IPS-15b (cell line): ENCODE measurements at regions not wholly inside any gene's neighbourhood (a gene's known extent, or its start where the extent isn't known, plus 50 kb on each side); places are given as distances from the start of the nearest gene placed in this dataset.

Experiments used
- H3K27me3 ChIP-seq: one replicate; pipeline ENCODE4 v1.6.1; 2013; ENCODE audit warnings: low read length; ENCODE audit not compliant: control insufficient read depth, insufficient read depth
- H3K36me3 ChIP-seq: one replicate; pipeline ENCODE4 v1.6.1; 2013; ENCODE audit warnings: low read length; ENCODE audit not compliant: control insufficient read depth, insufficient read depth
- H3K4me1 ChIP-seq: one replicate; pipeline ENCODE4 v1.6.1; 2013; ENCODE audit warnings: mild to moderate bottlenecking, low read length; ENCODE audit not compliant: control insufficient read depth, insufficient read depth
- H3K4me3 ChIP-seq: one replicate; pipeline ENCODE4 v1.5.1; 2013; ENCODE audit warnings: low read depth, low read length
- H3K9ac ChIP-seq: one replicate; pipeline ENCODE4 v1.6.1; 2013; ENCODE audit warnings: low read depth, mild to moderate bottlenecking, low read length
- H3K9me3 ChIP-seq: one replicate; pipeline ENCODE4 v1.6.1; 2013; ENCODE audit warnings: mild to moderate bottlenecking, low read length; ENCODE audit not compliant: control insufficient read depth, insufficient read depth

GRCh38 chr7:85630904-85631600, 444.2 kb upstream of the SEMA3D start:
- no peaks in the 10 kb centered on the region for H3K27me3 ChIP-seq
- H3K9me3 ChIP-seq = no peaks in the 10 kb centered on the region
- H3K36me3 ChIP-seq = no peaks in the 10 kb centered on the region
- H3K9ac ChIP-seq = no peak overlapping the region
- no peak overlapping the region for H3K4me3 ChIP-seq
- H3K4me1 ChIP-seq = peaks cover 11% of the 10 kb centered on the region

DNA sequence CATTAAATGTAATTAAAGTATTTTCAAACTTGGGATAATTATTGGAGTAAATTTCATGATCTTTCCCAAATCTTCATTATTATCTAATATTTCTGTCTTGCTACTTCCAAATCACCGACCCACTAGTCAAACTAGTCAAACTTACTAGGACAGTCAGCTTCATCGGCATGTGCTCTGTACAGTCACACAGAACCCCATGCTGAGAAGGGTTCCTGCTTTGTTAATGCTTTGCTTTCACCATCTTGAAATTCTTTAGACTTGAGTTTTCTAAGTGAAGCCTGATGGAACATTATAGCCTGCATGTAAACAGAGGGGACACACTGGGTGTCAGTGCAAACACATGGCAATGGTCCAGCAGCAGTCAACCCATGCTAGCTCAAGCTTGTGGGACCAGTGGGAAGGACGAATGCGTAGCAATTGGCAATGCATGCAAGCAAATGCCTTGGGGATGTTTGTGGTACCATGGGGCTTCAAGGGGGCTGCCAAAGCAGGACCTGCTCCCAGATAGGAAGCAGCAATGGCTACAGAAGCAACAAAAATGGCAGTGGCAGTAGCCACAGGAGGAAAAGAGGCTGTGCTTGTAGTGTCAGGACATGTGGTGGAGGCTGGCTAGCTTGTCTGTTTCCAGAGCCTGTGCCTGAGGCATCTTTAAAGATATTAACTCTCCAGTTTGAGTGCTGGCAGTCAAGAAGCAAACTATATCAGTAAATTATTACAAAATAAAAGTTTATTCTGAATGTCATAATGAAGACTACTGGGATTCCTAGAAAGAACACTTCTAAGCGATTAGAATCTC, 441.1 kb upstream of the SEMA3D start:
- H3K9me3 ChIP-seq = no peaks in the 10 kb centered on the region
- no peak overlapping the region for H3K4me3 ChIP-seq
- no peak overlapping the region for H3K9ac ChIP-seq
- no peaks in the 10 kb centered on the region for H3K27me3 ChIP-seq
- peaks cover 11% of the 10 kb centered on the region for H3K4me1 ChIP-seq
- no peaks in the 10 kb centered on the region for H3K36me3 ChIP-seq

DNA sequence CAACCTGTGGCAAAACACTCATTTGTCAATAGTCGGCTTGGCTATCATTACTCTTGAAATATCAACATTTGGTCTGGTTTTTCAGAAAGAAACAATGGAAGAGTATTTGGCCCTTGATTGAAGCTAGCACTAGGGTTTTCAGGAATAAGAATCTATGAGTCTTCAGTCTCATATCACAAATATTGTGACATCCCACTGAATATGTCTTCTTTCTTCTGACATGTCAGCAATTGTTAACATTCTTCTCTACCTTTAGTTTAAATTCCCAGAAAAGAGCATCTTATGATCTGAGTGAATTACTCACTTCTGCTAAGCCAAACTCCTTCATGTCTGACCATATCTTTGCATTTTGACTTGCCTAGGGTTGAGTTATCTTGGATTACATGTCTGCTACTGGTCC, 435.2 kb upstream of the SEMA3D start:
- Histone ChIP-seq H3K4me1 (no peaks in the 10 kb centered on the region), H3K9ac (no peak overlapping the region), H3K36me3 (no peaks in the 10 kb centered on the region)

DNA sequence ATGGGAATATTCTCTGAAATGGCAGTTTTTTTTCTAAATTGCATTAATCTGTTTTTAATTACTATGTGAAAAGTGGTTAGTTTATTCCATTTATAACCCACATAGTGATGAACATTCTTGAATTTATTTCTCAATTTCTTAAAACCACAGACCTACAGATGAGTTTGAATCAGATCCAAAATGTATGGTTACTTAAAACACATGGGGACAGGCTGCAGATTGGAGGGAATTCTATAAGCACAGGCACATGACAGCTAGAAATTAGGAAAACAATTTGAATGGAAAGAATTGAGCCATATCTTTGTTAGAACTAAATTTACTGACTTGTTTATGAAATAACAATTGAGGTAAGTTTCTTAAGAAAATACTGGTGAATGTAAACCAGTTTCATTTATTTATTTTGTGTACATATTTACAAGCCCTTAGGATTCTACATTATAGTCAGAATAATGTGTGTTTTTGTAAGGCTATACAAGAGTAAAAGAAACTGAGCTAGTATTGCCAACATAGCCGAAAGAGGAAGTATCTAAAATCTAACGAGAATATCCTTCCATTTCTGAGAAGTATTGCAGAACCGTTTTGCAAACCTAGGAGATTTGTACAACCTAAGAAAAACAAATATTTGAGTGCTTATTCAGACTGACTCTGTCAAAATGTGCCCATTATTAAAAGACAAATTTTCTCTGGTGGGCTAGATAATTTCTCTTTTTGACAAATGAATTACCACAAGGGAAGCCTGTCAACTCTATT, 434.3 kb upstream of the SEMA3D start:
- Histone ChIP-seq H3K27me3 (no peaks in the 10 kb centered on the region), H3K4me3 (no peak overlapping the region), H3K9ac (no peak overlapping the region), H3K9me3 (no peaks in the 10 kb centered on the region), H3K4me1 (no peaks in the 10 kb centered on the region), H3K36me3 (no peaks in the 10 kb centered on the region)

More for the DNA sequence above, 435.2 kb upstream of the SEMA3D start:
- Histone ChIP-seq H3K4me3 (no peak overlapping the region), H3K9me3 (no peaks in the 10 kb centered on the region), H3K27me3 (no peaks in the 10 kb centered on the region)

DNA sequence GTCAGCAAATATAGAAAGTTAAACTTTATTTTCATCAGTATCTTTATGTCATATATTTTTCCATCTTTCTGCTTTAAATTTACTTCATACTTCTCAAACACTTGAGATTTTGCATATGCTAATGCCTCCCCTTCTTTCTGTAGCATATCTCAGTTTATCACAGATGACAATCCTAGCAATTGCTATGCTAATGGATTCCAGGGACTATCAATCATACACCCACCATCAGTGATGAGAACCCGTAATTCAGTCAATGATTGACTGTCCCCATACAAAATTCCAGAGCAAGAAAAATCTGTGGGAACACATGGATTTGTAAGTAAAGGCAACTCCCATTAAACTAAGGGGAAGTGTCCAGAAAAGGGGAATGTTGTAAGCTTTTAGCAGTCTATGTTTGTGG, 432.4 kb upstream of the SEMA3D start:
- no peaks in the 10 kb centered on the region for H3K4me1 ChIP-seq
- H3K9ac ChIP-seq = no peak overlapping the region
- no peaks in the 10 kb centered on the region for H3K27me3 ChIP-seq
- no peak overlapping the region for H3K4me3 ChIP-seq
- H3K9me3 ChIP-seq = no peaks in the 10 kb centered on the region
- no peaks in the 10 kb centered on the region for H3K36me3 ChIP-seq

- H3K9me3 ChIP-seq = no peaks in the 10 kb centered on the region
- H3K9ac ChIP-seq = no peak overlapping the region
- H3K4me3 ChIP-seq = no peak overlapping the region
- H3K4me1 ChIP-seq = no peaks in the 10 kb centered on the region
- no peaks in the 10 kb centered on the region for H3K36me3 ChIP-seq
- no peaks in the 10 kb centered on the region for H3K27me3 ChIP-seq
These were observed 427.8 kb upstream of the SEMA3D start for GRCh38 chr7:85614684-85615083.

- Histone ChIP-seq H3K4me1 (no peaks in the 10 kb centered on the region), H3K9me3 (no peaks in the 10 kb centered on the region), H3K36me3 (no peaks in the 10 kb centered on the region), H3K9ac (no peak overlapping the region), H3K4me3 (no peak overlapping the region), H3K27me3 (no peaks in the 10 kb centered on the region)
These were observed 425.7 kb upstream of the SEMA3D start for GRCh38 chr7:85612514-85612913.

DNA sequence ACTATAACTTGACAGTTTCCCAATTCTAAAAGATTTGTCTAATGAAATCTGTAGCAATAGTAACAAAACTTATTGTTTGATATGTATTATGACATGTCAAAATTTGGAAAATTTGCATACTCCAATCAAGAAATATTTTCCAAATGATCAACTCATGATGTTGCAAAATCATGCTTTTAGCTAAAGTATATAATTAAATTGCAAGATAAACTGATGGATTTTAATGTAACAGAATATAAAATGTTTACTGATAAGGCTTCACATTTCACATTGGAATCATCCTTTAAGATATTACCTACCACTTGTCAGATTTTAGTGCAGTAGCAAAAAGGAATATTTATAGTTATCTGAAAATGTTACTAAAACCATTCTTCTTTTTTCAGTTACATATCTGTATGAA, 421.9 kb upstream of the SEMA3D start:
- Histone ChIP-seq H3K4me3 (no peak overlapping the region), H3K9ac (no peak overlapping the region), H3K36me3 (no peaks in the 10 kb centered on the region)

GRCh38 chr7:85602196-85602595, 415.3 kb upstream of the SEMA3D start:
- Histone ChIP-seq H3K9me3 (no peaks in the 10 kb centered on the region), H3K36me3 (no peaks in the 10 kb centered on the region), H3K4me3 (no peak overlapping the region), H3K4me1 (no peaks in the 10 kb centered on the region), H3K9ac (no peak overlapping the region), H3K27me3 (no peaks in the 10 kb centered on the region)

More for the DNA sequence above, 421.9 kb upstream of the SEMA3D start:
- Histone ChIP-seq H3K27me3 (no peaks in the 10 kb centered on the region), H3K9me3 (no peaks in the 10 kb centered on the region), H3K4me1 (no peaks in the 10 kb centered on the region)

GRCh38 chr7:85600395-85600794, 413.5 kb upstream of the SEMA3D start:
- no peaks in the 10 kb centered on the region for H3K27me3 ChIP-seq
- no peaks in the 10 kb centered on the region for H3K4me1 ChIP-seq
- no peaks in the 10 kb centered on the region for H3K36me3 ChIP-seq
- no peak overlapping the region for H3K9ac ChIP-seq
- no peaks in the 10 kb centered on the region for H3K9me3 ChIP-seq
- H3K4me3 ChIP-seq = no peak overlapping the region

DNA sequence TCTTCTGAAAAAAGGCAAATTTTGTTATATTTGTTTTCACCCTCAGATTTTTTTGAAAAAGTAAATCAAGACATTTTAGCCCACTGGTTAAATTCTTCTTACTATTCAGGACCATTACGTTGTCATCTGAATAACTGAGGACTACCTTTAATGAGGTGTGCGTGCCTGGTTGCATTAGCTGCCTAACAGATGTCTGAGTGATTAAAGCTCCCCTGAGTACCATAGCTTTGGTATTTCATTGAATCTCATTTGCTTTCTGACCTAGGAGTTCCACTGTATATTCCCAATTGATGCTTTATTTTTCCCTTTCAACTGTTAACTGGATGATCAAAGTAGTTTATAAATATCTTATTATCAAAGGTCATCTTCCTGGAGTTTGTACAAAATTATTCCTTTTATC, 410.0 kb upstream of the SEMA3D start:
- no peaks in the 10 kb centered on the region for H3K27me3 ChIP-seq
- no peak overlapping the region for H3K4me3 ChIP-seq
- H3K4me1 ChIP-seq = no peaks in the 10 kb centered on the region
- no peaks in the 10 kb centered on the region for H3K36me3 ChIP-seq
- no peak overlapping the region for H3K9ac ChIP-seq
- no peaks in the 10 kb centered on the region for H3K9me3 ChIP-seq
